Upper lobe of right lung (tissue), 1 donor: ENCODE measurements at regions not wholly inside any gene's neighbourhood (a gene's known extent, or its start where the extent isn't known, plus 50 kb on each side); places are given as distances from the start of the nearest gene placed in this dataset.

Experiments
- ATAC-seq: fragments of 200-7000 bp; cut with Tn5 transposase; one replicate; pipeline ENCODE4 v1.9.1; 2020; ENCODE audit warnings: mild to moderate bottlenecking, moderate library complexity
- DNase-seq: peaks from one replicate; pipeline ENCODE4 v3.0.0-alpha.2; 2020
- H3K27ac ChIP-seq: fragments of 200-600 bp; one replicate; pipeline ENCODE4 v1.8.0; 2022
- H3K27me3 ChIP-seq: fragments of 200-600 bp; one replicate; pipeline ENCODE4 v1.8.0; 2022; ENCODE audit warnings: mild to moderate bottlenecking
- H3K36me3 ChIP-seq: fragments of 200-600 bp; one replicate; pipeline ENCODE4 v1.8.0; 2022
- H3K4me1 ChIP-seq: fragments of 200-600 bp; one replicate; pipeline ENCODE4 v1.8.0; 2022
- H3K4me3 ChIP-seq: fragments of 200-600 bp; one replicate; pipeline ENCODE4 v1.8.0; 2022; ENCODE audit warnings: mild to moderate bottlenecking
- H3K9me3 ChIP-seq: fragments of 200-600 bp; one replicate; pipeline ENCODE4 v1.8.0; 2022
- CTCF ChIP-seq: fragments of 200-600 bp; IDR thresholded peaks from one replicate; pipeline ENCODE4 v1.8.0; 2022; ENCODE audit warnings: antibody characterized with exemption
- intact Hi-C: fragments of 100-400 bp; cut with DNase I; formaldehyde crosslinking; loops from one replicate; pipeline ENCODE4 v1.11.0; 2022
- donor health status: DM: no; HTN: yes; CAD: no; lungs with severe emphysema.

DNA sequence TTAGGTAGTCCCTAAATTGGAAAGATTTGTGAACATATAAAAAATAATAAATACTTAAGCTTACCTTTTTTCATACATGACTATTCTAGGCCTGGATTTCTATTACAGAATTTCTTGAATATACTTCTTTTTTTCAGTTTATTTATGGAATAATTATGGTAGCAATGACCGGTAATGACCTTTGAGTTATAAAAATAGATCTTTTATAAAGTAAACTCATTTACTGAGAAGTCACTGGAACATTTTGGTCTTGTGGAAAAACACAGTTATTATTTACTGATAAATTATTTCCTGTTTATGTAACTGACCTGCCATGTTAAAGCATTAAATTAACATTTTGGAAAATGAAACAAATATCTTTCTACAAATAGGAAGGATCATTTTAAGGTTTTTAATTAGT lies 80.4 kb upstream of the RASGEF1B start:
- no peak for TF ChIP-seq CTCF
- ATAC-seq (no peak), DNase-seq (no peak)
- intact Hi-C loops: no loop called here
- Histone ChIP-seq H3K36me3 (no peaks in the 10 kb centered on the region), H3K9me3 (no peaks in the 10 kb centered on the region), H3K27ac (no peak overlapping the region), H3K4me1 (peaks cover 3% of the 10 kb centered on the region), H3K27me3 (no peaks in the 10 kb centered on the region), H3K4me3 (no peak overlapping the region)

DNA sequence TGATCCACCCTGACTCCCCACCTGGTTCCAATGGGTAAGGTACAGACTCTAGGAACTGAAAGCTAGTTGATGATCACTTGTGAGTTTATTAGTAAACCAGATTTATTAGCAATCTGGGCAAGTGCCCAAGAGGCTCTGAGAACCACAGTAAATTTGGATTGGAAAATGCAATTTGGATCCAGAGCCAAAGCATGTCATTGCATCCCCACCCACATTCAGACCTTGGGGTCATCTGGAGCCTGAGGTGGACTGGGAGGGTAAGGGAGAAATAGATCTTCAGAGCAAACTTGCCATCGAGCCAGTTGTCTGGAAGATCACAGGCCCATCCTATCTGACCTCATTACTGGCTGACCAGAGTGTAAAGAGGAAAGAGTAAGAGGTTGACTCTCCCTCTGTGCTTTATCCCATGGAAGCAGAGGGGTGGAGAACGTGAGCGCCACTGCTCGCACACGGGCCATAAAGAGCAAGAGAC lies 78.7 kb upstream of the RASGEF1B start:
- Histone ChIP-seq H3K36me3 (no peaks in the 10 kb centered on the region), H3K27ac (no peak overlapping the region), H3K4me1 (peaks cover 3% of the 10 kb centered on the region), H3K9me3 (no peaks in the 10 kb centered on the region), H3K4me3 (no peak overlapping the region), H3K27me3 (no peaks in the 10 kb centered on the region)
- intact Hi-C loops: no loop called here
- TF ChIP-seq CTCF: no peak
- ATAC-seq: peak; percentile 13
- DNase-seq: no peak

GRCh38 chr4:81549984-81550383 lies 78.3 kb upstream of the RASGEF1B start:
- intact Hi-C loops: no loop called here
- no peak overlapping the region for H3K27ac ChIP-seq
- TF ChIP-seq CTCF: no peak
- ATAC-seq: peak; percentile 26
- H3K36me3 ChIP-seq: no peaks in the 10 kb centered on the region
- DNase-seq: no peak
- H3K27me3 ChIP-seq: no peaks in the 10 kb centered on the region
- peaks cover 3% of the 10 kb centered on the region for H3K4me1 ChIP-seq
- H3K4me3 ChIP-seq: no peak overlapping the region
- no peaks in the 10 kb centered on the region for H3K9me3 ChIP-seq

GRCh38 chr4:81546777-81547176 lies 75.1 kb upstream of the RASGEF1B start:
- ATAC-seq (no peak), DNase-seq (no peak)
- no peaks in the 10 kb centered on the region for H3K27me3 ChIP-seq
- no peaks in the 10 kb centered on the region for H3K9me3 ChIP-seq
- intact Hi-C loops: no loop called here
- TF ChIP-seq CTCF: no peak
- no peak overlapping the region for H3K27ac ChIP-seq
- no peak overlapping the region for H3K4me3 ChIP-seq
- H3K4me1 ChIP-seq: no peaks in the 10 kb centered on the region
- H3K36me3 ChIP-seq: no peaks in the 10 kb centered on the region

- no peak for TF ChIP-seq CTCF
These were observed 69.6 kb upstream of the RASGEF1B start for GRCh38 chr4:81541161-81541945.

More at GRCh38 chr4:81541161-81541945, 69.6 kb upstream of the RASGEF1B start:
- H3K36me3 ChIP-seq: no peaks in the 10 kb centered on the region
- no peaks in the 10 kb centered on the region for H3K9me3 ChIP-seq
- H3K27ac ChIP-seq: no peak overlapping the region
- H3K27me3 ChIP-seq: no peaks in the 10 kb centered on the region
- no peaks in the 10 kb centered on the region for H3K4me1 ChIP-seq
- no peak for DNase-seq
- no peak overlapping the region for H3K4me3 ChIP-seq
- ATAC-seq: no peak
- intact Hi-C loops: no loop called here
